ENCODE measurements at regions not wholly inside any gene's neighbourhood (a gene's known extent, or its start where the extent isn't known, plus 50 kb on each side); places are given as distances from the start of the nearest gene placed in this dataset.
"Not testable (repeated sequence)": the region's sequence is repeated elsewhere in the genome, so short reads cannot be mapped to it uniquely, and the experiment has no call there.

GRCh38 chr10:33853221-33853620, 518.8 kb upstream of the NRP1 start:
- not testable (repeated sequence) for H3K27ac Mint-ChIP-seq, H3K36me3 Mint-ChIP-seq, ATAC-seq, H3K9me3 Mint-ChIP-seq, H3K4me3 Mint-ChIP-seq, H3K27me3 Mint-ChIP-seq, H3K4me1 Mint-ChIP-seq

GRCh38 chr10:33843379-33843778, 508.9 kb upstream of the NRP1 start:
- no peak overlapping the region for H3K4me3 Mint-ChIP-seq
- H3K36me3 Mint-ChIP-seq: no peaks in the 10 kb centered on the region
- ATAC-seq: no peak
- H3K4me1 Mint-ChIP-seq: no peaks in the 10 kb centered on the region
- no peaks in the 10 kb centered on the region for H3K27me3 Mint-ChIP-seq
- no peak overlapping the region for H3K27ac Mint-ChIP-seq
- peaks cover 24% of the 10 kb centered on the region for H3K9me3 Mint-ChIP-seq

GRCh38 chr10:33841678-33842077, 507.2 kb upstream of the NRP1 start:
- Mint-ChIP-seq H3K36me3 (no peaks in the 10 kb centered on the region), H3K27ac (no peak overlapping the region), H3K4me1 (no peaks in the 10 kb centered on the region), H3K27me3 (no peaks in the 10 kb centered on the region), H3K9me3 (peaks cover 20% of the 10 kb centered on the region), H3K4me3 (no peak overlapping the region)
- no peak for ATAC-seq

- no peak overlapping the region for H3K4me3 Mint-ChIP-seq
- H3K27me3 Mint-ChIP-seq: no peaks in the 10 kb centered on the region
- no peaks in the 10 kb centered on the region for H3K36me3 Mint-ChIP-seq
- no peak for ATAC-seq
- no peak overlapping the region for H3K27ac Mint-ChIP-seq
- peaks cover 10% of the 10 kb centered on the region for H3K9me3 Mint-ChIP-seq
- no peaks in the 10 kb centered on the region for H3K4me1 Mint-ChIP-seq
These were observed 504.3 kb upstream of the NRP1 start for GRCh38 chr10:33838731-33839130.

GRCh38 chr10:33837736-33838135, 503.3 kb upstream of the NRP1 start:
- no peaks in the 10 kb centered on the region for H3K4me1 Mint-ChIP-seq
- no peak overlapping the region for H3K4me3 Mint-ChIP-seq
- no peaks in the 10 kb centered on the region for H3K36me3 Mint-ChIP-seq
- no peak overlapping the region for H3K27ac Mint-ChIP-seq
- peaks cover 3% of the 10 kb centered on the region for H3K9me3 Mint-ChIP-seq
- H3K27me3 Mint-ChIP-seq: no peaks in the 10 kb centered on the region
- ATAC-seq: no peak

- no peaks in the 10 kb centered on the region for H3K27me3 Mint-ChIP-seq
- H3K27ac Mint-ChIP-seq: no peak overlapping the region
- no peak overlapping the region for H3K4me3 Mint-ChIP-seq
- ATAC-seq: no peak
- H3K9me3 Mint-ChIP-seq: peaks cover 3% of the 10 kb centered on the region
- H3K4me1 Mint-ChIP-seq: no peaks in the 10 kb centered on the region
- no peaks in the 10 kb centered on the region for H3K36me3 Mint-ChIP-seq
These were observed 501.1 kb upstream of the NRP1 start for GRCh38 chr10:33835556-33835955.

- Mint-ChIP-seq H3K4me1 (no peaks in the 10 kb centered on the region), H3K9me3 (peaks cover 4% of the 10 kb centered on the region), H3K36me3 (no peaks in the 10 kb centered on the region), H3K27me3 (no peaks in the 10 kb centered on the region), H3K4me3 (no peak overlapping the region), H3K27ac (no peak overlapping the region)
- no peak for ATAC-seq
These were observed 499.1 kb upstream of the NRP1 start for GRCh38 chr10:33833566-33833965.

- no peaks in the 10 kb centered on the region for H3K4me1 Mint-ChIP-seq
- no peak overlapping the region for H3K27ac Mint-ChIP-seq
- no peaks in the 10 kb centered on the region for H3K27me3 Mint-ChIP-seq
- H3K4me3 Mint-ChIP-seq: no peak overlapping the region
- H3K9me3 Mint-ChIP-seq: peaks cover 6% of the 10 kb centered on the region
- H3K36me3 Mint-ChIP-seq: no peaks in the 10 kb centered on the region
- no peak for ATAC-seq
These were observed 497.8 kb upstream of the NRP1 start for GRCh38 chr10:33832124-33832787.

GRCh38 chr10:33831591-33831990, 497.1 kb upstream of the NRP1 start:
- Mint-ChIP-seq H3K4me3 (no peak overlapping the region), H3K9me3 (peaks cover 8% of the 10 kb centered on the region), H3K4me1 (no peaks in the 10 kb centered on the region), H3K27ac (no peak overlapping the region), H3K27me3 (no peaks in the 10 kb centered on the region), H3K36me3 (no peaks in the 10 kb centered on the region)
- ATAC-seq: no peak

- H3K27ac Mint-ChIP-seq, H3K36me3 Mint-ChIP-seq, ATAC-seq, H3K4me3 Mint-ChIP-seq, H3K27me3 Mint-ChIP-seq, H3K9me3 Mint-ChIP-seq, H3K4me1 Mint-ChIP-seq: not testable (repeated sequence)
These were observed 495.4 kb upstream of the NRP1 start for GRCh38 chr10:33829899-33830298.

GRCh38 chr10:33828592-33828991, 494.1 kb upstream of the NRP1 start:
- Mint-ChIP-seq H3K4me1 (no peaks in the 10 kb centered on the region), H3K4me3 (no peak overlapping the region)

GRCh38 chr10:33826186-33826585, 491.7 kb upstream of the NRP1 start:
- H3K4me1 Mint-ChIP-seq: no peaks in the 10 kb centered on the region
- no peak overlapping the region for H3K4me3 Mint-ChIP-seq
- no peak overlapping the region for H3K27ac Mint-ChIP-seq
- ATAC-seq: no peak
- peaks cover 8% of the 10 kb centered on the region for H3K9me3 Mint-ChIP-seq
- H3K36me3 Mint-ChIP-seq: no peaks in the 10 kb centered on the region
- H3K27me3 Mint-ChIP-seq: no peaks in the 10 kb centered on the region

More at GRCh38 chr10:33828592-33828991, 494.1 kb upstream of the NRP1 start:
- Mint-ChIP-seq H3K27ac (no peak overlapping the region), H3K36me3 (no peaks in the 10 kb centered on the region), H3K9me3 (peaks cover 8% of the 10 kb centered on the region), H3K27me3 (no peaks in the 10 kb centered on the region)
- ATAC-seq: no peak

GRCh38 chr10:33822774-33823173, 488.3 kb upstream of the NRP1 start:
- no peak overlapping the region for H3K27ac Mint-ChIP-seq
- peaks cover 5% of the 10 kb centered on the region for H3K4me1 Mint-ChIP-seq
- ATAC-seq: no peak
- H3K9me3 Mint-ChIP-seq: peaks cover 3% of the 10 kb centered on the region
- no peak overlapping the region for H3K4me3 Mint-ChIP-seq
- H3K36me3 Mint-ChIP-seq: no peaks in the 10 kb centered on the region
- H3K27me3 Mint-ChIP-seq: no peaks in the 10 kb centered on the region

GRCh38 chr10:33820531-33820930, 486.1 kb upstream of the NRP1 start:
- no peak for ATAC-seq
- Mint-ChIP-seq H3K27ac (no peak overlapping the region), H3K36me3 (no peaks in the 10 kb centered on the region), H3K27me3 (no peaks in the 10 kb centered on the region), H3K4me3 (no peak overlapping the region), H3K4me1 (peaks cover 5% of the 10 kb centered on the region), H3K9me3 (no peaks in the 10 kb centered on the region)

- Mint-ChIP-seq H3K27me3 (no peaks in the 10 kb centered on the region), H3K9me3 (no peaks in the 10 kb centered on the region), H3K36me3 (no peaks in the 10 kb centered on the region), H3K27ac (no peak overlapping the region), H3K4me3 (no peak overlapping the region), H3K4me1 (peaks cover 5% of the 10 kb centered on the region)
- ATAC-seq: no peak
These were observed 484.7 kb upstream of the NRP1 start for GRCh38 chr10:33819206-33819605.

GRCh38 chr10:33818343-33818742, 483.9 kb upstream of the NRP1 start:
- no peak overlapping the region for H3K27ac Mint-ChIP-seq

GRCh38 chr10:33817605-33818004, 483.1 kb upstream of the NRP1 start:
- Mint-ChIP-seq H3K9me3 (no peaks in the 10 kb centered on the region), H3K27me3 (no peaks in the 10 kb centered on the region), H3K27ac (no peak overlapping the region), H3K36me3 (no peaks in the 10 kb centered on the region), H3K4me3 (no peak overlapping the region), H3K4me1 (peaks cover 5% of the 10 kb centered on the region)
- ATAC-seq: no peak

More at GRCh38 chr10:33818343-33818742, 483.9 kb upstream of the NRP1 start:
- no peak overlapping the region for H3K4me3 Mint-ChIP-seq
- ATAC-seq: no peak
- no peaks in the 10 kb centered on the region for H3K9me3 Mint-ChIP-seq
- H3K36me3 Mint-ChIP-seq: no peaks in the 10 kb centered on the region
- peaks cover 5% of the 10 kb centered on the region for H3K4me1 Mint-ChIP-seq
- H3K27me3 Mint-ChIP-seq: no peaks in the 10 kb centered on the region

All from stimulated activated memory B cell treated with anti-CD40 and anti-IgM and Interleukin-4, amounts not matched to agents 10 μg/mL and 1 μg/mL and 100 μg/mL, for 72 hours (primary cell).